ENCODE measurements at regions not wholly inside any gene's neighbourhood (a gene's known extent, or its start where the extent isn't known, plus 50 kb on each side); places are given as distances from the start of the nearest gene placed in this dataset.

GRCh38 chr10:56298941-56299340, 62.1 kb downstream of the ZWINT start:
- Histone ChIP-seq H3K27ac (ENCODE audit: low read length) (no peak overlapping the region), H3K9ac (ENCODE audit: low read length) (no peak overlapping the region), H3K9me3 (ENCODE audit: low read length) (no peaks in the 10 kb centered on the region), H4K20me1 (ENCODE audit: low read length) (no peaks in the 10 kb centered on the region), H3K9me2 (replicated peaks; ENCODE audit: low read length) (no peaks in the 10 kb centered on the region), H3F3A (ENCODE audit: low read length, unreplicated experiment) (no peaks in the 10 kb centered on the region), H2AFZ (ENCODE audit: low read length) (no peak overlapping the region), H3K4me1 (ENCODE audit: insufficient read depth, low read length) (no peaks in the 10 kb centered on the region), H3K4me3 (ENCODE audit: low read length) (no peak overlapping the region), H3K79me2 (ENCODE audit: low read length) (no peaks in the 10 kb centered on the region), H3K4me2 (ENCODE audit: low read length) (no peak overlapping the region), H3K27me3 (ENCODE audit: low read length) (no peaks in the 10 kb centered on the region), H3K36me3 (ENCODE audit: low read depth, low read length) (no peaks in the 10 kb centered on the region)
- DNase-seq: no peak
- no TSS peak for BruUV-seq (replicated peaks)
- ChIA-PET POLR2A (ENCODE audit: unreplicated experiment) (no interaction called here), CTCF (no interaction called here)
- ATAC-seq: no peak
- intact Hi-C loops (cut with micrococcal nuclease): no loop called here
- TF ChIP-seq EZH2phosphoT487 (IDR thresholded peaks at IDR 0.05; ENCODE audit: borderline replicate concordance, low read length) (no peak), EZH2 (IDR thresholded peaks at IDR 0.05; ENCODE audit: low read length, unreplicated experiment) (no peak)
- TF ChIP-seq, protein P1, sequence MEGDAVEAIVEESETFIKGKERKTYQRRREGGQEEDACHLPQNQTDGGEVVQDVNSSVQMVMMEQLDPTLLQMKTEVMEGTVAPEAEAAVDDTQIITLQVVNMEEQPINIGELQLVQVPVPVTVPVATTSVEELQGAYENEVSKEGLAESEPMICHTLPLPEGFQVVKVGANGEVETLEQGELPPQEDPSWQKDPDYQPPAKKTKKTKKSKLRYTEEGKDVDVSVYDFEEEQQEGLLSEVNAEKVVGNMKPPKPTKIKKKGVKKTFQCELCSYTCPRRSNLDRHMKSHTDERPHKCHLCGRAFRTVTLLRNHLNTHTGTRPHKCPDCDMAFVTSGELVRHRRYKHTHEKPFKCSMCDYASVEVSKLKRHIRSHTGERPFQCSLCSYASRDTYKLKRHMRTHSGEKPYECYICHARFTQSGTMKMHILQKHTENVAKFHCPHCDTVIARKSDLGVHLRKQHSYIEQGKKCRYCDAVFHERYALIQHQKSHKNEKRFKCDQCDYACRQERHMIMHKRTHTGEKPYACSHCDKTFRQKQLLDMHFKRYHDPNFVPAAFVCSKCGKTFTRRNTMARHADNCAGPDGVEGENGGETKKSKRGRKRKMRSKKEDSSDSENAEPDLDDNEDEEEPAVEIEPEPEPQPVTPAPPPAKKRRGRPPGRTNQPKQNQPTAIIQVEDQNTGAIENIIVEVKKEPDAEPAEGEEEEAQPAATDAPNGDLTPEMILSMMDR (conservative IDR thresholded peaks at IDR 0.05; ENCODE audit: low read depth, low read length): no peak

DNA sequence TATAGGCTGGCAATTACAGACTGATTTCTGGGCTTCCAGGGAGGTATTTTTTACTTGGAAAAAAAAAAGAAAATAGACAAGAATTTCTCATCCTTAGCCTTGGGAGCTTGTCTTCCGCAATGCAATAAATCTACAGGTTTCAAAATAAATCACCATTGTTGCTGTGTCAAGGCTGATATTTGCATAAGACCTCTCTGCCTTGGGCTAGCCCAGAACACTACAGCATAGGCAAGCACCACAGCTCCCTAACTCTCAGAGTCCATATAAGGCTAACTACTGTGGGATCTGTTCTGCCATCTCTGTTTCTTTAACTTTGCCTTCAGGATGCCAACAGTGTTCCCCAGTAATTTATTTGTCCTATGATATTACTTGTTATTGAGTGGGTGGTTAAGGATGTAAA, 64.4 kb downstream of the ZWINT start:
- no peak overlapping the region for H2AFZ ChIP-seq (ENCODE audit: low read length)
- H3K4me1 ChIP-seq (ENCODE audit: insufficient read depth, low read length): no peaks in the 10 kb centered on the region
- no peak for ATAC-seq
- H3K9me2 ChIP-seq (replicated peaks; ENCODE audit: low read length): no peaks in the 10 kb centered on the region
- no peaks in the 10 kb centered on the region for H3K79me2 ChIP-seq (ENCODE audit: low read length)
- intact Hi-C loops (cut with micrococcal nuclease): no loop called here
- peaks cover 11% of the 10 kb centered on the region; the same call in 1 of the 2 replicates for H3K9me3 ChIP-seq (ENCODE audit: low read length)
- TF ChIP-seq EZH2 (IDR thresholded peaks at IDR 0.05; ENCODE audit: low read length, unreplicated experiment) (no peak), EZH2phosphoT487 (IDR thresholded peaks at IDR 0.05; ENCODE audit: borderline replicate concordance, low read length) (no peak)
- TF ChIP-seq, protein P1 (conservative IDR thresholded peaks at IDR 0.05; ENCODE audit: low read depth, low read length): no peak
- ChIA-PET POLR2A (ENCODE audit: unreplicated experiment) (no interaction called here), CTCF (no interaction called here)
- no peaks in the 10 kb centered on the region for H3K36me3 ChIP-seq (ENCODE audit: low read depth, low read length)
- H4K20me1 ChIP-seq (ENCODE audit: low read length): no peaks in the 10 kb centered on the region
- no peak overlapping the region for H3K27ac ChIP-seq (ENCODE audit: low read length)
- no peaks in the 10 kb centered on the region for H3F3A ChIP-seq (ENCODE audit: low read length, unreplicated experiment)
- no peak for DNase-seq
- no peak overlapping the region for H3K4me2 ChIP-seq (ENCODE audit: low read length)
- H3K9ac ChIP-seq (ENCODE audit: low read length): no peak overlapping the region
- no peak overlapping the region for H3K4me3 ChIP-seq (ENCODE audit: low read length)
- H3K27me3 ChIP-seq (ENCODE audit: low read length): no peaks in the 10 kb centered on the region
- BruUV-seq (replicated peaks): no TSS peak

DNA sequence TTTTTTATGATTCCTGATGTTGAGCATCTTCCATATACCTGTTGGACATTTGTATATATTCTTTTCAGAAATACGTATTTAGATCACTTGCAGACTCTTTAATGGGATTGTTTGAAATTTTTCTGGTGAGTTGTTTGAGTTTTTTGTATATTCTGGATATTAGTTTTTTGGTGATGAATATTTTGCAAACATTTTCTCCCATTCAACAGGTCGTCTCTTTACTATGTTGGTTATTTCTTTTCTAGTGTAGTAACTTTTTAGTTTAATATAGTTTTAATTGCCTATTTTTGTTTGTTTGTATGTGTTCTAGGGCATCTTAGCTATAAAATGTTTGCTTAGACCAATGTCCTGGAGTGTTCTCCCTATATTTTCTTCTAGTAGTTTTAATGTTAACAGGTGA, 72.7 kb downstream of the ZWINT start:
- H3K27me3 ChIP-seq (ENCODE audit: low read length): no peaks in the 10 kb centered on the region
- H3K4me1 ChIP-seq (ENCODE audit: insufficient read depth, low read length): no peaks in the 10 kb centered on the region
- H2AFZ ChIP-seq (ENCODE audit: low read length): no peak overlapping the region
- H3K79me2 ChIP-seq (ENCODE audit: low read length): no peaks in the 10 kb centered on the region
- H3K9me3 ChIP-seq (ENCODE audit: low read length): peaks cover 13% of the 10 kb centered on the region; the same call in 1 of the 2 replicates
- ATAC-seq (no peak), DNase-seq (no peak)
- POLR2A ChIA-PET (ENCODE audit: unreplicated experiment): interaction anchor here (0.6 kb wide), 2 partner anchors 73 to 1294 kb away, joined by 4 to 6 read pairs; no protein-coding TSS in a partner anchor
- intact Hi-C loops (cut with micrococcal nuclease): no loop called here
- CTCF ChIA-PET: no interaction called here
- no peak overlapping the region for H3K27ac ChIP-seq (ENCODE audit: low read length)
- no peaks in the 10 kb centered on the region for H3K36me3 ChIP-seq (ENCODE audit: low read depth, low read length)
- H3K9me2 ChIP-seq (replicated peaks; ENCODE audit: low read length): no peaks in the 10 kb centered on the region
- H3F3A ChIP-seq (ENCODE audit: low read length, unreplicated experiment): no peaks in the 10 kb centered on the region
- no TSS peak for BruUV-seq (replicated peaks)
- no peaks in the 10 kb centered on the region for H4K20me1 ChIP-seq (ENCODE audit: low read length)
- H3K9ac ChIP-seq (ENCODE audit: low read length): no peak overlapping the region
- H3K4me2 ChIP-seq (ENCODE audit: low read length): no peak overlapping the region
- H3K4me3 ChIP-seq (ENCODE audit: low read length): no peak overlapping the region
- TF ChIP-seq EZH2 (IDR thresholded peaks at IDR 0.05; ENCODE audit: low read length, unreplicated experiment): no peak
- no peak for TF ChIP-seq EZH2phosphoT487 (IDR thresholded peaks at IDR 0.05; ENCODE audit: borderline replicate concordance, low read length)
- TF ChIP-seq, protein P1 (conservative IDR thresholded peaks at IDR 0.05; ENCODE audit: low read depth, low read length): no peak
